GM18951 (cell line): ENCODE measurements at regions not wholly inside any gene's neighbourhood (a gene's known extent, or its start where the extent isn't known, plus 50 kb on each side); places are given as distances from the start of the nearest gene placed in this dataset.
"Not testable (repeated sequence)": the region's sequence is repeated elsewhere in the genome, so short reads cannot be mapped to it uniquely, and the experiment has no call there.

ENCODE experiments used
- POLR2A ChIP-seq: IDR thresholded peaks from 4 replicates; pipeline ENCODE4 v1.6.1; 2011; ENCODE audit warnings: mild to moderate bottlenecking; ENCODE audit not compliant: insufficient read length, insufficient read depth; ENCODE audit errors: extremely low read depth
- in situ Hi-C: fragments of 300-500 bp; cut with MboI; formaldehyde crosslinking; loops from one replicate; pipeline ENCODE4 v1.12.0; 2022; ENCODE audit warnings: low sequenced_read_pairs, mixed read lengths, inconsistent platforms; ENCODE audit not compliant: unreplicated experiment

DNA sequence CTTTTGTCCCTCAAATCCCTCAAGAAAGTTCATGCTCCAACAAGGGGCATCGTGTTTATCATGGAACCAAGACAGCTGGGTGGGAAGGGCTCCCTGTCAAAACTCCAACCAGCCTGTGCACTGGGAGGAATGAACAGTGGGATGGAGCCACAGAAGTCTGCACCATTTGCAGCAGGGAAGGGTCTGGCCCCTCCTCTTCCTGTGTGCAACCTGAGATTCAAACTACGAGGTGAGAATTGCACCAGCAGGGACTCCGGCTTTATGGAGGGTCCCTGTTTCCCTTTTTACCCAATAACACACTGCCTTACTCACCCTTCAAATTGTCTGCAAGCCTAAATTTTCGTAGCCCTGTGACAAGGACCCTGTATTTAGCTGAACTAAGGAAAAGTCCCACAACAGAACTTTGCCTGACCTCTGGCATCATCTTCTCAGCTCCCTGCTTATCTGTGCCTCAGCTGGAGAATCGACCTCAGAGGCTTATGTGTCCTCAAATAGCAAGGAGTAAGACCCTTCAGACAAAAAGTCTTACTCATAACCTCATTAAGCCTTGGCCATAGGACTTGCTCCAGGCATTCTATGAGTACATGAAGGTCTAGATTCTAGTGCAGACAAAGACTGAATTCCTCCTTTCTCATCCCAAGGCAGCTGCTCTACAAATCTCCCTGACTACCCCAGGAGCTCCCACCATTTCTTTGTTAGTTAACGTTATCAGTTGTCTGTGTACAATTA is 178.3 kb upstream of the SERPINE2 start:
- TF ChIP-seq POLR2A, result no peak
- in situ Hi-C loops, result no loop called here

DNA sequence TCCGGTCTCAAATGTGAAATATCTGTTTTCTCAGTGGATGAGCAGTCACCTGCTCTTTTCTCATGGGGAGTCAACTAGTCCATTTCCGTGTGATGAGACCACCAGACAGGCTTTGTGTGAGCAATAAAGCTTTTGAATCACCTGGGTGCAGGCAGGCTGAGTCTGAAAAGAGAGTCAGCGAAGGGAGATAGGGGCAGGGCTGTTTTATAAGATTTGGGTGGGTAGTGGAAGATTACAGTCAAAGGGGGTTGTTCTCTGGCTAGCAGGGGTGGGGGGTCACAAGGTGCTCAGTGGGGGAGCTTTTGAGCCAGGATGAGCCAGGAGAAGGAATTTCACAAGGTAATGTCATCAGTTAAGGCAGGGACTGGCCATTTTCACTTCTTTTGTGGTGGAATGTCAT is 176.5 kb upstream of the SERPINE2 start:
- in situ Hi-C loops, result not testable (repeated sequence)

DNA sequence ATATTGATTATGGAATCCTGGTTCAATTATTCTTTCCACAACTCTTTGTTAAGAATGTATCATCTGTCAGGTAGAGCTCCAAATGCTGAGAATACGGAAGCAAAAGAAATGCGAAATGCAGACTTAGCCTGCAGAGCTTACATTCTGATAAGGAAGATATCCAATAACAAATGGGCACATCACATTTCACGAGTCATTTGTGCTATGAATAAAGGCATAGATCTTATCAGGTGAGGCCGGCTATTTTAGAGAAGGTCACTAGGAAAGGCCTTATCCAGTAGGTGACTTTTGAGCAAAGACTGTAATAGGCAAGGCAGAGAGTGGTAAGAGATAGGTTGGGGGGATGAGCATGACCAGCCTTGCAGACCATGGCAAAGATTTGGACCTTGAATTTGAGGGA is 174.3 kb upstream of the SERPINE2 start:
- in situ Hi-C loops, result no loop called here
- TF ChIP-seq POLR2A, result no peak

DNA sequence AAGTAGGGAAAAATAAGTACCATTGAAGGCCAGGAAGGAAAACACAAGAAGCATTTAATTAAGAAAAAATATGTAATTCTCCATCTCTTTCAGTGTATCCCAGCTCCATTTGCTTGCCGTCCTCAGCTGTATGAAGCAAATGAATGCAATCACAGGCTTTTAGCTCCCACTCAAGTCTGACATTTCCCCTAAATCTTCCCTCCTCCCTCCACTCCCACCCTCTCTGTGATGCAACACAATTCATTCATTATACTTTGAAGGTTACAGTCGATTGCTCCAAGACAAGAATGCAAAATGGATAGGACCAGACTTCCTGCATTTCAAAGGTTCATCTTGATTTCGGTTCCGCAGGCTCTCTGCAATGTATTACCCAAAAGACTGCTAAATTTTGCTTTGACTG is 172.7 kb upstream of the SERPINE2 start:
- in situ Hi-C loops, result no loop called here
- TF ChIP-seq POLR2A, result no peak

DNA sequence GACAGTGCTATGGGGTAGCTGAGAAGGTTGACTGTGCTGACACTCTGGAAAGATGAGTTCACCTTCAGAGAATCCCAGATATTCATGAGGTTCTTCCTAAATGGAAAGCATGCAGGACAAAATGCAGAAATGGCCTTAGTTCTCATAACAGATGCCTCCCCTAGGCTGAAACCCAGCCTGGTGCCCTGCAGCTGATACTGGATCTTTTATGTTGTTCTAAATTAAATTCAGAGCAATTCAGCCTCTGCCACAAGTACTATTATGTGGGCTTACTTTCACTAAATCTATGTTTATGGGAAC is 172.0 kb upstream of the SERPINE2 start:
- in situ Hi-C loops, result no loop called here
- TF ChIP-seq POLR2A, result no peak

DNA sequence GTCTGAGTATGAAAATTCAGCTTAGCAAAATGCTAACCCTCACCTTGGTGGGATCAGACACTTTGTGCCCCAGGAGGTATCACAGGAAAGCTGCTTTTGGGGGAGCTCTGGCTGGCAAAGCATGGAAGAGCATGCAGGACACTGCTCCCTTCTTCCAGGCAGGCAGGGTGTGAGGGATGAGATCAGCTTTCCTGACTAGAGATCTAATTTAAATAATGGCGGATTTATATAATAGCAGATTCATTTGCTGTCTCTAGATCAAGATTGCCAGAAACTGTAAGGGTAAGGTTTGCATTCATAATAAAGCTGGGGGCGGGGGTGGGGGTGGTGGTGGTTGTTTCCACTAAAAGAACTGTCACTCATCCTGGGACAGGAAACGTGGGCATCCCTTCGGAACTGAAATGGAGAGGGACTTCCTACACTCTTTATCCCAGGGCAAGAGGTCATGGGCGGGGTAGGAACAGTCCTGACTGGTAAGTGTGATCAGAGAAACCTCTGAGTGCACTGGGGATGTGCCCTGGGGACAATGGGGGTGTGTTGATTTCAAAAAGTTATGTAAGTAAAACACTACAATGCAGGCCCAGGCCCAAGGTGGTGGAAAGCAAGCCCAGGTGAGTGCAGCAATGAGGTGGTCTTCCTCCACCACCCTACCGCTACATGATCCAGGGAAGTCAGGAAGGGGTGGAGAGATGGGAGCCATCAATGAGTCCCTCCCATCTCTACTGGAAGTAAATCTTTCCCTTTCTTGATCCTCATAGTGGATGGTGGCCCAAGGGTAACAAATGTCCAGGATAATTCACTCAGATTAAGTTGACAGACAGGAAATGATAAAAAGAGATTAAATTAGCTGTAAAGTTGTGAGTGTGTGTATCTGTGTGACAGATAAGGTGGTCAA is 171.4 kb upstream of the SERPINE2 start:
- in situ Hi-C loops, result no loop called here
- TF ChIP-seq POLR2A, result no peak

DNA sequence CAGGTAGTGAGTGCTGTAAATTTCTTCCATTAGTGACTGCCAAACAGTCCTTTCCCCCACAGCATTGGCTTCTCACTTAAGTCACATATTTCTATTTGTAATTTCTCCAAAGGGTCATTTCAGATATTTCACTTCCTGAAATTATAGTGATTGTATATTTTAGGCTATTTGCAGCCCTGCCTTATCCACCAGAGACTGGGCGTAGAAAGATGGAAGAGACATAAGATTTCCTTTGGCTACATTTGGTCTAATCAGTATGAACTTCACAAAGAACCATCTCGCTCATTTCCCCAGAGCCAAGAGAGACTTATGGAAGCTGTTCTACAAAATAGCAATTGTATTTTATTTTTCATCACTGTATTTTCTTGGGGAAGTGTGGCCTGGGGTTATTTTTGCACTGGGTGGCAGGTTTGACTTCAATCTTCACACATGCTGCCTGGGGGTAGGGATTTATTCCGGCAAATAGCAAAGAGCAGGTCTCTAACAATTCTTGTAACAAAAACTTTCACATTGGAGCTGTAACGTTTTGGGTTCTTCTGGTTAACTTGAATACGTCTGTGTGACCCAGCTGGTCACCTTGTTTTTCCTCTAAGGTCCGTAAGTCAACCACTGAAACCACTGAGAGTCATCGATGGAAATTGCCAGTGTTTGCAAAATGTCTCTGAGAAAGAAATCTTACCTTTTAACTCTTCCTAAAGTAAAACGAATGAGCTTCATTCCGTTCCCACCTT is 170.6 kb upstream of the SERPINE2 start:
- in situ Hi-C loops, result no loop called here
- no peak for TF ChIP-seq POLR2A

DNA sequence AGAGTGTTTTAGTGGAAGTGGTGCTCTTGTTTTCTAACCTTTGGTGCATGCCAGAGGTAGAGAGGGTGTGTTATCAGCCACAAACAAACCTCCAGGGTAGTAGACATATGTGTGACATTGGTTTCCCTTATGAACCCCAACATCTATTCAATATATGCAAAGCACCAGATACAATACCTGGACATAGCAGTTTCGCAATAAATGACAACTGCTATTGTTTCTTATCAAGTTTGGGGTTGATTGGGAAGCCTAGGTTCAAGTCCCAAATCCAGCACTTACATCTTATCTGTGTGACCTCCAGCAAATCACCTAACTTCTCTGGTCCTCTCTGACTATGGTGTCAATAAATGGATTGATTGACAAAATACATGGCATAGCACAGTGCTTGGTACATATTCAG is 169.4 kb upstream of the SERPINE2 start:
- no peak for TF ChIP-seq POLR2A
- in situ Hi-C loops, result no loop called here

DNA sequence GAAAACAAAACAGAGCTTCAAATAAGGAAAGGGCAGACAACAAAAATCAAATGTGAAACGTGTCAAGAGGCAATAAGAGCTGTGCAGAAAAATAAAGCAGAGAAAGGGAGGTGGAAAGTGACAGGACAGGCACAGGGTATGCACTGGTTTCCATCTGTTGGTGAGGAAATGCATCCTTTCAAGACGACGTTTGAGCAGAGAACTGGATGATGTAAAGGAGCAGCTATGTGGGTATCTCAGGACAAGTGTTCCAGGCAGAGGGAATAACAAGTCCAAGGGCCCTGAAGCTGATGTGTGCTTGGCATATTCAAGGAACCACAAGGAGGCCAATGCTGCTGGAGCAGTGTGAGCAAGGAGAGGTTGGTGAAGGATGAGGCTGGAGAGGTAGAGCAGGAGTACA is 168.9 kb upstream of the SERPINE2 start:
- in situ Hi-C loops, result no loop called here
- TF ChIP-seq POLR2A, result no peak

DNA sequence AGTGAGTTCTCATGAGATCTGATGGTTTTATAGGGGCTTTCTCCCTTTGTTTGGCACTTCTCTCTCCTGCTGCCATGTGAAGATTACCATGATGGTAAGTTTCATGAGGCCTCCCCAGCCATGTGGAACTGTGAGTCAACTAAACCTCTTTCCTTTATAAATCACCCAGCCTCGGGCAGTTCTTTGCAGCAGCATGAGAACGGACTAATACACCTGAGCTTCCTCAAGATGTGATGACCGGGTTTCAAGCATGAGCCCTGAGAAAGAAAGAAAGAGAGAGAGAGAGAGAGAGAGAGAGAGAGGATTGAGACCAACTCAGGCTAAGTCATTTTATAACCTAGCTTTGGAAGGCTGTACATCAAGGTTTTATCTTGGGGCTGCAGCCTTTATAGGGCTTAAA is 167.7 kb upstream of the SERPINE2 start:
- in situ Hi-C loops, result no loop called here
- no peak for TF ChIP-seq POLR2A

DNA sequence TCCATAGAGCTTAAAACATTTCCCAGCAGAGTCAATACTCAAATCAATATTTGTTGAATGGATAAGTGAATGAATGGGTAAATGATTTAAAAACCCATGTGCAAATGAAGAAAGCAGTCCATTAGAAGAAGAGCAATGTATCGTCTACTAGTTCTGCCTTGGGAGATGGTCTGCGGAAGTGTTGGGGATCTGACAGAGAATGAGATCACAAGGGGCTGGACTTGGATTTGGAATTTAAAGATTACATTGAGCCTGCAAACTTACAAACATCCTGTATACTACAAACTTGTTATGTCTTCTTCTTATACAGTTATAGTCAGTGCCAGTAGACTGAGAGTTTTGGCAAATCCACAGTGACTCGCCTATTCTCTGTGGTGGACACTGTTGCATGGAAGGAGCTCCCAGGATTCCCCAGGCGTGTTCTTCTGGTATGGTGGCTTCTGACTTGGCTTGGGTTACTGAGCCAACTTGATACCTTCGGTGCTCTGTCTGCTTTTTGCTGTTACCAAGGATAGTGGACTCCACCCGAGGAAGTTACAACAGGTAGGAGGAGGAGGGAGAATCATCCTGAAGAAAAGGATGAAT is 163.3 kb upstream of the SERPINE2 start:
- in situ Hi-C loops, result no loop called here
- TF ChIP-seq POLR2A, result no peak

DNA sequence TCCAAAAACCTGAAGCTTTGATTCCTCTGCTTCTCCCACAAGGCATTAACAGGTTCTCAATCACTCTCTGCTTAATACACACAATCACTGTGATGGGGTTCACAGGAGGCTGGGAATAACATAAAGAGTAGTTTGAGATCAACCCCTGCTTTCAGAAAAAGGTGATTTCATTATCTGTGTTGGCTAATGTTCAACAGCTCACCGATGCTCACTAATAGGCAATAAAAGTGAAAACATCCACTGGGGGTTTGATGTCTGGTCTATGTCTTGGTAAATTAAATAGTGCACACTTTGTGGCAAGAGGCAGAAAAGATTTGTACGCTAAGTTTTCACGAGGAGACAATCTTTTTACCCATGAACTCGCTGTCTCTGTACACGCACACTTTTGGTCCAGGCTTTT is 159.3 kb upstream of the SERPINE2 start:
- no peak for TF ChIP-seq POLR2A
- in situ Hi-C loops, result no loop called here

DNA sequence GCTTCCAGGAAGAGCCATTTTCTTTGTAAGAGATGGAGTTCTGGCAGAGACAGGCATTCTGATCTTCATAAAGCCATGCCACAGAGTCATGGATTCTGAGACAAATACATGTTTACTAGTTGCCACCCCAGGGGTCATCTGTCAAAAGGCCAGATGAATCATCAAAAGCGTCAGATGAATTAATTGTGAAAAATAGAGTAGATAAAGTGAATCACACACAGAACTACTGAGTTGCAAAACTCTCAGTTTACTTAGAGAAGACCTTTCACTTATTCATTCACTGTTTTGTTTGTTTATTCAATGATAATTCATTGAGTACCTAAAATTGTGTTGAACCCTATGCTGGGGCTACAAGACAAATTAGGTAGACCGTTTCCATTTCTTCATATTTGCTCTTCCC is 157.7 kb upstream of the SERPINE2 start:
- TF ChIP-seq POLR2A, result no peak
- in situ Hi-C loops, result no loop called here
